ENCODE measurements at regions not wholly inside any gene's neighbourhood (a gene's known extent, or its start where the extent isn't known, plus 50 kb on each side); places are given as distances from the start of the nearest gene placed in this dataset.
"Not testable (repeated sequence)": the region's sequence is repeated elsewhere in the genome, so short reads cannot be mapped to it uniquely, and the experiment has no call there.

GRCh38 chr7:65770473-65771225 lies 102.2 kb upstream of the VKORC1L1 start:
- DNase-seq (ENCODE audit: insufficient read length, low spot score) (peak; percentile 59), FAIRE-seq (peak; percentile 88)
- TF ChIP-seq POLR2A (IDR thresholded peaks at IDR 0.05; ENCODE audit: low read depth, low read length) = peak; percentile 66; the same call in 1 of the 2 replicates

GRCh38 chr7:65771226-65771569 lies 101.7 kb upstream of the VKORC1L1 start:
- not testable (repeated sequence) for FAIRE-seq; DNase-seq (ENCODE audit: insufficient read length, low spot score)

- not testable (repeated sequence) for DNase-seq (ENCODE audit: insufficient read length, low spot score); FAIRE-seq
Observed at GRCh38 chr7:65776677-65777076, 96.2 kb upstream of the VKORC1L1 start.

DNA sequence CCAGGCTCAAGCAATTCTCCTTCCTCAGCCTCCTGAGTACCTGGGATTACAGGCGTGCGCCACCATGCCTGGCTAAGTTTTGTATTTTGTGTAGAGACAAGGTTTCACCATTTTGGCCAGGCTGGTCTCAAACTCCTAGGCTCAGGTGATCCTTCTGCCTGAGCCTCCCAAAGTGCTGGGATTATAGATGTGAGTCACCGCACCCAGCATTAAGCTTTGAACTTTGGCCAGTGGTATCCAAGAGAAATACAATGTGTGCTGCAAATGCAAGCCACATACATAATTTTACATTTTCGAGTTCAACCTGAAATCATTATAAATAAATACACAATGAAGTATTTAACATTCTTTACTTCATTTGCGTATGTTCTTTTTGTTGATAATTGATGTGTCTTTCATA lies 82.9 kb upstream of the VKORC1L1 start:
- DNase-seq (ENCODE audit: insufficient read length, low spot score); FAIRE-seq: not testable (repeated sequence)

DNA sequence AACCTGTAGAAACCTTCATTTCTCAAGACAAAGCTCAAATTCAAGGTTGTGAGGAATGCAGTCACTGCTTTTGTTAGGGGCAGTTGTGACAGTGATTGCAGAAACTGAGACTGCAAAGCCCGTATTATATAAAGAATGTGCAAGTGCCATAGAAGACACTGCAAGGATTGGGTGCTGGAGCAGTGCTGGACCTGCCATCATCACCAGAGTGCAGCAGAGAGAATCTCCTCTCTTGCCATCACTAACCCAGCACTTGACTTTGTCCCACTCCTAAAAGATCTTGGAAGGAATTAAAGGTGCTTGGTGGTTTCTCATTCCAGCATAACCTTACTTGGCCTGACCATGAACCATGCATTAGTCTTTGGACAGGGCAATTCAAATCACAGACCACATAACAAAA lies 81.1 kb upstream of the VKORC1L1 start:
- not testable (repeated sequence) for FAIRE-seq; DNase-seq (ENCODE audit: insufficient read length, low spot score)

- FAIRE-seq; DNase-seq (ENCODE audit: insufficient read length, low spot score): not testable (repeated sequence)
Observed at GRCh38 chr7:65792726-65793125, 80.1 kb upstream of the VKORC1L1 start.

GRCh38 chr7:65794671-65795391 lies 78.0 kb upstream of the VKORC1L1 start:
- not testable (repeated sequence) for DNase-seq (ENCODE audit: insufficient read length, low spot score); FAIRE-seq

DNA sequence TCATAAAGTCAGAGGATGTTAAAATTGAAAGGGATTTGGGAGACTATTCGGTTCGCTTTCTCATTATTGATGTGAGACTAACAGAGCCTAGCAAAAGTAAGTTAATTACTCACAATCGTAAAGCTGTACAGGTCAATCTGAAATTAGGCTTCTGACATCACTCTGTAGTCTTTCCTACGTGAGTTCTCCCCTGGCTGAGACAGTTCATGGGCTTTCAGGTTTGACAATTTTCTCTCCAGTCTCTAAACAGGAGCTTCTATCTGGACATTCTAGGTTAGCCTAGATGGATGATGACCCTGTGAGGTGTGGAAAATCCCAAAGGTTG lies 77.5 kb upstream of the VKORC1L1 start:
- DNase-seq (ENCODE audit: insufficient read length, low spot score); FAIRE-seq: not testable (repeated sequence)

DNA sequence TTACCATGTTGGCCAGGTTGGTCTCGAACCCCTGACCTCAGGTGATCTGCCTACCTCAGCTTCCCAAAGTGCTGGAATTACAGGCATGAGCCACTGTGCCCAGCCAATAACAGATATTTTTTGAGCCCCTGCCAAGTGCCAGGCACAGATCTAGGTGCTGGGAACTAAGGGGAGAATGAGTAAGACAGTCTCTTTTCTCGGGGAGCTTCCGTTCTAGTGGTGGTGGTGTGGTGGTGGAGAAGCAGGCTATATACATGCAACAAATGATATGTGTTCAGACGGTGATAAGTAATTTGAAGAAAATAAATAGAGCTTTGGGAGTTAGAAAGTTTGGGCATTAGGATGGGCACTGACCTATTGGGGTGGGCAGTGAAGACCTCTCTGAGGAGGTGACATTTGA lies 76.7 kb upstream of the VKORC1L1 start:
- DNase-seq (ENCODE audit: insufficient read length, low spot score) = no peak
- TF ChIP-seq POU2F2 (IDR thresholded peaks at IDR 0.05; ENCODE audit: low read depth, low read length) (no peak), SPI1 (IDR thresholded peaks at IDR 0.05; ENCODE audit: low read depth, low read length) (no peak), TAF1 (IDR thresholded peaks at IDR 0.05; ENCODE audit: low read depth, low read length) (no peak), PAX5 (IDR thresholded peaks at IDR 0.05; ENCODE audit: insufficient read depth, low read length, severe bottlenecking) (no peak), POLR2A (IDR thresholded peaks at IDR 0.05; ENCODE audit: low read depth, low read length) (no peak), POLR2AphosphoS5 (IDR thresholded peaks at IDR 0.05; ENCODE audit: low read depth, low read length) (no peak)
- no peak for FAIRE-seq

GRCh38 chr7:65797086-65797485 lies 75.8 kb upstream of the VKORC1L1 start:
- not testable (repeated sequence) for FAIRE-seq; DNase-seq (ENCODE audit: insufficient read length, low spot score)

DNA sequence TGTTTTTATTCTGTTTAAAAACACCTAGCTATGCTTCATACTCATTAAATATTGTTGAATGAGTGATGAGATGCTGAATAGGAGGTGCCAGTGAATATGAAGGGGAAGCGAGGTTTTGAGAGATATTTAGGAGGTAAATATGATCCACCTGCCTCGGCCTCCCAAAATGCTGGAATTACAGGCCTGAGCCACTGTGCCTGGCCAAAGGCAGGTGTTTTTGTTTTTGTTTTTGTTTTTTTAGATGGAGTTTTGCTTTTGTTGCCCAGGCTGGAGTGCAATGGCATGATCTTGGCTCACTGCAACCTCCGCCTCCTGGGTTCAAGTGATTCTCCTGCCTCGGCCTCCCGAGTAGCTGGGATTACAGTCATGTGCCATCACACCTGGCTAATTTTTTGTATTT lies 75.3 kb upstream of the VKORC1L1 start:
- DNase-seq (ENCODE audit: insufficient read length, low spot score); FAIRE-seq: not testable (repeated sequence)

DNA sequence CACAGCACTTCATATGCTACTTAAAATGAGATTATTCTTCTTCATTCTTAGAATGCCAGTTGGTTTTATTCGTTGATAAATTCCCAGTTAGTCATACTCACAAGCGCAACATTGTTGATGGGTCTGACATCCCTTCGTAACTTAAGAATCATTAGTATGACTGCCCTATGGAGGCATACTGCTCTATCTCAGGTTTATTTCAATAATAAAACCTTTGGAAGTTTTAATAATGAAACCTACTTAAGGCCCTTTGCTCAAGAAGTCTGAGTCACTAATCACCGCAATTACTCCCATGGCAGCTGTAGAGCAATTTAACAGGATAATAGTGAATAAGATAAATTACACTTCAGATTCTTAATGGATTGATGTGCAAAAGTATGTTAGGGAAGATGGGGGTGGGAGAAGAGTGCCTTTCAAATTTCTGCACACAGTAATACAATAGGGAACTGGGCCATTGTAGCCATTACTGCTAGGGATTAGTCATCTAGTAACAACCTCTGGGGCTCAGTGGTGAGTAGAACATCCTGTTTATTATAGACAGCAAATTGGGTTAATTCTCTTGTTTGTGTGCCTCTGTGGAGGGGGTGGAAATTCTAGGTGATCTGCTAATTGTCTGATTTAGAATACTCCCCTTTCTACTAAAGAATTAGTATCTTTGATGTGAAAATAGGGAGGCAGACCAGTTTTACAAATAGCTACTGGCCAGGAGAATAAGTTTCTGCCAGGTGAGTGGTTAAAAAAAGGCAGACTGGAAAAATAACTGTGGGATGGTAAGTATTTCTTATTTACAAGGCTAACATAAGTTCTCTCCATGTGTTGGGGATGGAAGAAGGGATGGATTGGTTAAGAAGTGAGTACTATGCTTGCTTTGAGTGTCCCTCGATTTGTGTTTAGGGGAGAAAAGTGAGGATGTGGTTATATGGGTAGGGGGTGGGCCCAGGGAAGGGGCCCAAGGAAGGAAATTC lies 74.5 kb upstream of the VKORC1L1 start:
- TF ChIP-seq TAF1 (IDR thresholded peaks at IDR 0.05; ENCODE audit: low read depth, low read length) = no peak
- peak; percentile 92 for TF ChIP-seq SPI1 (IDR thresholded peaks at IDR 0.05; ENCODE audit: low read depth, low read length)
- TF ChIP-seq PAX5 (IDR thresholded peaks at IDR 0.05; ENCODE audit: insufficient read depth, low read length, severe bottlenecking) = no peak
- TF ChIP-seq POLR2A (IDR thresholded peaks at IDR 0.05; ENCODE audit: low read depth, low read length) = no peak
- FAIRE-seq (peak; percentile 35), DNase-seq (ENCODE audit: insufficient read length, low spot score) (no peak)

DNA sequence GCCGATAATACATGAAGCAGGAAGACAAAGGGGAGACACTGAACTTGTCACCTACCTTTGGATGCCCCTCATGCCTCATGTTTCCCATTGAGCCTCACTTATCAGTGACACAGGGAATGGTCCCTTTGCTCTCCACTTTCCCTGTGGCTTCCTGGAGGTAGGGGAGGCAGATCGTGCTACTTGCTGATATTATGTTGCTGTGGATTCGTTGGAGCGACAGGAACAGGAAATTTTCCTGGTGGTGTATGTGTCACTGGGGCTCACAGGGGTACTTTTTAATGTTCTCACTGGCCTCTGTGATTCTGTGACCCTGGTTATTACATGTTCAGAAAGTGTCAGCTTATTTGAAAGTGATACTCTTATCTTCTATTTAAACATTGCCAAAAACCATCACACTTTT lies 72.7 kb upstream of the VKORC1L1 start:
- FAIRE-seq; DNase-seq (ENCODE audit: insufficient read length, low spot score): not testable (repeated sequence)
